Caco-2 (cell line): ENCODE measurements at regions not wholly inside any gene's neighbourhood (a gene's known extent, or its start where the extent isn't known, plus 50 kb on each side); places are given as distances from the start of the nearest gene placed in this dataset.

ENCODE experiments used
- BruUV-seq: library from RNA; stranded (reverse); fragments of 400-500 nt; replicated peaks from 2 replicates; lab custom pipeline; 2021; lab: Mats Ljungman, UMichigan
- CTCF ChIA-PET: fragments of 300-600 bp; sonication (Branson Sonifier 250); formaldehyde crosslinking; loops from one replicate; lab custom pipeline; 2022; ENCODE audit warnings: antibody characterized with exemption; lab: Charles Lee
- POLR2A ChIA-PET: fragments of 300-600 bp; sonication (Branson Sonifier 250); formaldehyde crosslinking; loops from one replicate; lab custom pipeline; 2022; ENCODE audit warnings: antibody characterized with exemption; lab: Charles Lee
- DNase-seq, 2 experiments: peaks; one replicate each; pipeline versions ENCODE4 v3.0.0 to v3.0.0-alpha.2; 2020 to 2022
- H3K27me3 ChIP-seq: replicated peaks from 2 replicates; pipeline ENCODE4 v1.6.0; 2011; ENCODE audit warnings: low read length; ENCODE audit not compliant: control insufficient read depth, insufficient read depth
- H3K36me3 ChIP-seq: 2 replicates; pipeline ENCODE4 v1.5.1; 2011; ENCODE audit warnings: low read length; ENCODE audit not compliant: control insufficient read depth, insufficient read depth
- H3K4me1 ChIP-seq: fragments of 250-450 bp; sonication (Bioruptor Pico); 2 replicates; pipeline ENCODE4 v1.5.1; 2020; ENCODE audit warnings: mild to moderate bottlenecking
- H3K4me3 ChIP-seq: 2 replicates; pipeline ENCODE4 v1.5.1; 2011; ENCODE audit warnings: low read depth, mild to moderate bottlenecking, control low read depth, low read length
- H3K9me3 ChIP-seq: fragments of 250-450 bp; sonication (Bioruptor Pico); 2 replicates; pipeline ENCODE4 v1.5.1; 2020; ENCODE audit warnings: mild to moderate bottlenecking, moderate library complexity
- H3K27ac Mint-ChIP-seq: one replicate; pipeline ENCODE4 v1.8.0; 2022; ENCODE audit warnings: mixed read lengths; ENCODE audit not compliant: unreplicated experiment
- H3K27me3 Mint-ChIP-seq: one replicate; pipeline ENCODE4 v1.8.0; 2022; ENCODE audit warnings: mixed read lengths; ENCODE audit not compliant: insufficient read depth, unreplicated experiment
- H3K36me3 Mint-ChIP-seq: one replicate; pipeline ENCODE4 v1.8.0; 2022; ENCODE audit warnings: mild to moderate bottlenecking, mixed read lengths; ENCODE audit not compliant: insufficient read depth, unreplicated experiment
- H3K4me1 Mint-ChIP-seq: one replicate; pipeline ENCODE4 v1.8.0; 2022; ENCODE audit warnings: low read depth, mixed read lengths; ENCODE audit not compliant: unreplicated experiment
- H3K4me3 Mint-ChIP-seq: one replicate; pipeline ENCODE4 v1.8.0; 2022; ENCODE audit warnings: mild to moderate bottlenecking, moderate library complexity, mixed read lengths; ENCODE audit not compliant: unreplicated experiment
- H3K9me3 Mint-ChIP-seq: one replicate; pipeline ENCODE4 v1.8.0; 2022; ENCODE audit warnings: mixed read lengths; ENCODE audit not compliant: unreplicated experiment
- intact Hi-C: fragments of 100-400 bp; cut with micrococcal nuclease; formaldehyde crosslinking; loops from one replicate; pipeline ENCODE4 v1.10.0; 2022; ENCODE audit not compliant: unreplicated experiment
- TF ChIP-seq, protein P1 (sequence below), 2 experiments: fragments of 200-600 bp in 1 of 2; IDR thresholded peaks; 1 replicate in 1 of 2; 2 replicates in 1 of 2; pipeline versions ENCODE4 v1.5.1 to v1.8.0; 2011 to 2022; ENCODE audit warnings: antibody characterized with exemption in 1 of 2, control low read depth in 1 of 2, inconsistent platforms in 1 of 2, low read depth in 1 of 2, low read length in 1 of 2, mild to moderate bottlenecking in 1 of 2, moderate library complexity in 1 of 2; ENCODE audit not compliant: insufficient read depth in 1 of 2, severe bottlenecking in 1 of 2, unreplicated experiment in 1 of 2

DNA sequence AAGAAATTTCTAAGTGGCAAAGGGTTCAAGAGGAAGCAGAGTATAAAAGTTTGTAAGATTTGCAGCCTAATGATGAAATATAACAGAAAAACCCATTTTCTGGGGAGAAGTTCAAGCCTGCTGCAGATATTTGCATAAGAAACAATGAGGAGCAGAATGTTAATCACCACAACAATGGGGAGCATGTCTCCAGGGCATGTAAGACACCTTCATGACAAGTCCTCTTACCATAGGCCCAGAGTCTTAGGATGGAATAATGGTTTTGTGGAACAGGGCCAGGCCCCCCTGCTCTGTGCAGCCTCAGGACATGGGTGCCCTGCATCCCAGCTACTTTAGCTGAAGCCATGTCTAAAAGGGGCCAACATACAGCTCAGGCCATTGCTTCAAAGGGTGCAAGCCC, 809.0 kb upstream of the SLITRK5 start:
- intact Hi-C loops, result no loop called here
- H3K27ac Mint-ChIP-seq, result no peak overlapping the region
- BruUV-seq, result no TSS peak
- Histone ChIP-seq H3K9me3 (no peaks in the 10 kb centered on the region), H3K36me3 (no peaks in the 10 kb centered on the region), H3K27me3 (no peaks in the 10 kb centered on the region), H3K4me1 (no peaks in the 10 kb centered on the region; the same call in 1 of the 2 replicates), H3K4me3 (no peak overlapping the region)
- no peaks in the 10 kb centered on the region for H3K4me1 Mint-ChIP-seq
- ChIA-PET POLR2A (no interaction called here), CTCF (no interaction called here)
- TF ChIP-seq, protein P1, sequence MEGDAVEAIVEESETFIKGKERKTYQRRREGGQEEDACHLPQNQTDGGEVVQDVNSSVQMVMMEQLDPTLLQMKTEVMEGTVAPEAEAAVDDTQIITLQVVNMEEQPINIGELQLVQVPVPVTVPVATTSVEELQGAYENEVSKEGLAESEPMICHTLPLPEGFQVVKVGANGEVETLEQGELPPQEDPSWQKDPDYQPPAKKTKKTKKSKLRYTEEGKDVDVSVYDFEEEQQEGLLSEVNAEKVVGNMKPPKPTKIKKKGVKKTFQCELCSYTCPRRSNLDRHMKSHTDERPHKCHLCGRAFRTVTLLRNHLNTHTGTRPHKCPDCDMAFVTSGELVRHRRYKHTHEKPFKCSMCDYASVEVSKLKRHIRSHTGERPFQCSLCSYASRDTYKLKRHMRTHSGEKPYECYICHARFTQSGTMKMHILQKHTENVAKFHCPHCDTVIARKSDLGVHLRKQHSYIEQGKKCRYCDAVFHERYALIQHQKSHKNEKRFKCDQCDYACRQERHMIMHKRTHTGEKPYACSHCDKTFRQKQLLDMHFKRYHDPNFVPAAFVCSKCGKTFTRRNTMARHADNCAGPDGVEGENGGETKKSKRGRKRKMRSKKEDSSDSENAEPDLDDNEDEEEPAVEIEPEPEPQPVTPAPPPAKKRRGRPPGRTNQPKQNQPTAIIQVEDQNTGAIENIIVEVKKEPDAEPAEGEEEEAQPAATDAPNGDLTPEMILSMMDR (IDR thresholded peaks at IDR 0.05; ENCODE audit: insufficient read depth in 1 of 2, low read depth in 1 of 2, low read length in 1 of 2, severe bottlenecking in 1 of 2, unreplicated experiment in 1 of 2), result no peak
- no peak overlapping the region for H3K4me3 Mint-ChIP-seq
- no peaks in the 10 kb centered on the region for H3K36me3 Mint-ChIP-seq
- DNase-seq, result no peak
- H3K27me3 Mint-ChIP-seq, result no peaks in the 10 kb centered on the region
- no peaks in the 10 kb centered on the region for H3K9me3 Mint-ChIP-seq

DNA sequence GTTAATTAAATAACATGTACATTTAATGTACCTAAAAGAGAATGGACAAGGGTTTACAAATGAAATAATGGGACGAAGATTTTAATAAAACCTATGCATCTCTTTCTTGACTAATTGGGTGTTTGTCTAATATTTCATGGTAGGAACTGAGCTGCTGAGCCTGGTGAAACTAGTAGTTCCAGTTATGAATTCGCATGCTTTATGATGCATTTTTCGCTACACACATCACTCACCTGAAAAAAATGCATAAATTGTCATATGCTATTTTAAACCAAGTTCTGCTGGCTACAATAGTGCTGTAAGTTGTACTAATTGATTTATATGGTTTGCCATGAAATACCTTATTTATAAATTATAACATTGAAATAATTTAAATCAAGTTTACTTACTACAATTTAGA, 806.8 kb upstream of the SLITRK5 start:
- intact Hi-C loops, result no loop called here
- Mint-ChIP-seq H3K4me3 (no peak overlapping the region), H3K36me3 (no peaks in the 10 kb centered on the region), H3K27ac (no peak overlapping the region), H3K27me3 (peaks cover 2% of the 10 kb centered on the region), H3K4me1 (no peaks in the 10 kb centered on the region), H3K9me3 (no peaks in the 10 kb centered on the region)
- Histone ChIP-seq H3K9me3 (no peaks in the 10 kb centered on the region), H3K4me3 (no peak overlapping the region), H3K4me1 (no peaks in the 10 kb centered on the region), H3K27me3 (no peaks in the 10 kb centered on the region), H3K36me3 (no peaks in the 10 kb centered on the region)
- no peak for DNase-seq
- TF ChIP-seq, protein P1 (IDR thresholded peaks at IDR 0.05; ENCODE audit: insufficient read depth in 1 of 2, low read depth in 1 of 2, low read length in 1 of 2, severe bottlenecking in 1 of 2, unreplicated experiment in 1 of 2), result no peak
- ChIA-PET POLR2A (no interaction called here), CTCF (no interaction called here)
- BruUV-seq, result no TSS peak

DNA sequence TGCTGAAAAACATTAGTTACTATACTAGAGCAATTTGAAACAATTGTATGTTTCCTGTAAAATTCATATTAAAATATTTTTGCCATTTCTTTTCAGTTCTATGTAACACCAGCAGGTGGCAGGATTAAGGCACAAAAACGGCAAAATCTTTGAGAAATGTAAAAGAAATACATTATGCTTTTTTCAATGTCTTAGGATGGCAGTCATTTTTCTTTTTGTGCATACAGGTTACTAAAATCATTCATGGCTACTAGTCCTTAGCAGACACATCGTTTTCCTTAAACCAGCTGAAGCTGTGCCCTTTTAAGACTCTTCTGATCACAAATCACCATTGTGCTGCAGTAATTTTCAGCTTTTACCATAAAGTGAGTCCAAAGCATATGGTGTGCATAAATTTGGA, 800.7 kb upstream of the SLITRK5 start:
- no peaks in the 10 kb centered on the region for H3K36me3 Mint-ChIP-seq
- Histone ChIP-seq H3K9me3 (no peaks in the 10 kb centered on the region), H3K4me3 (no peak overlapping the region), H3K4me1 (no peaks in the 10 kb centered on the region), H3K36me3 (no peaks in the 10 kb centered on the region), H3K27me3 (no peaks in the 10 kb centered on the region)
- no peak overlapping the region for H3K27ac Mint-ChIP-seq
- no peak for DNase-seq
- TF ChIP-seq, protein P1 (IDR thresholded peaks at IDR 0.05; ENCODE audit: insufficient read depth in 1 of 2, low read depth in 1 of 2, low read length in 1 of 2, severe bottlenecking in 1 of 2, unreplicated experiment in 1 of 2), result peak; percentile 56 to 63
- POLR2A ChIA-PET, result no interaction called here
- CTCF ChIA-PET, result interaction anchor here (1.6 kb wide), 1 partner anchor 404 kb away, joined by 12 read pairs; no protein-coding TSS in a partner anchor
- peaks cover 2% of the 10 kb centered on the region for H3K27me3 Mint-ChIP-seq
- H3K4me3 Mint-ChIP-seq, result no peak overlapping the region
- intact Hi-C loops, result loop anchor here (1.0 to 2.0 kb wide), 3 partner anchors 64 to 799 kb away; no protein-coding TSS in a partner anchor
- H3K4me1 Mint-ChIP-seq, result no peaks in the 10 kb centered on the region
- no peaks in the 10 kb centered on the region for H3K9me3 Mint-ChIP-seq
- BruUV-seq, result no TSS peak
